ENCODE measurements at regions not wholly inside any gene's neighbourhood (a gene's known extent, or its start where the extent isn't known, plus 50 kb on each side); places are given as distances from the start of the nearest gene placed in this dataset.

- no peak overlapping the region for H3K9ac ChIP-seq (ENCODE audit: low read depth in 1 of 2, low read length in 2 of 2)
- no peaks in the 10 kb centered on the region for H3K9me3 ChIP-seq (ENCODE audit: control insufficient read depth in 2 of 2, low read length in 2 of 2)
- no peaks in the 10 kb centered on the region for H3K36me3 ChIP-seq (ENCODE audit: control insufficient read depth in 2 of 2, insufficient read depth in 2 of 2, low read length in 2 of 2)
- no peak overlapping the region for H3K27ac ChIP-seq (ENCODE audit: low read depth in 2 of 2, low read length in 2 of 2)
- H3K4me1 ChIP-seq (ENCODE audit: control insufficient read depth in 2 of 2, insufficient read depth in 2 of 2, low read length in 2 of 2): no peaks in the 10 kb centered on the region
- H3K4me3 ChIP-seq (ENCODE audit: low read length in 2 of 2): no peak overlapping the region
- no peaks in the 10 kb centered on the region for H3K27me3 ChIP-seq (ENCODE audit: control insufficient read depth in 2 of 2, insufficient read depth in 2 of 2, low read length in 2 of 2)
These were observed 140.5 kb downstream of the SEMA6D start for GRCh38 chr15:47857776-47858167.

GRCh38 chr15:47861111-47861903 lies 144.0 kb downstream of the SEMA6D start:
- no peak overlapping the region for H3K9ac ChIP-seq (ENCODE audit: low read depth in 1 of 2, low read length in 2 of 2)
- H3K27ac ChIP-seq (ENCODE audit: low read depth in 2 of 2, low read length in 2 of 2): no peak overlapping the region
- no peak overlapping the region for H3K4me3 ChIP-seq (ENCODE audit: low read length in 2 of 2)
- no peaks in the 10 kb centered on the region for H3K4me1 ChIP-seq (ENCODE audit: control insufficient read depth in 2 of 2, insufficient read depth in 2 of 2, low read length in 2 of 2)
- H3K36me3 ChIP-seq (ENCODE audit: control insufficient read depth in 2 of 2, insufficient read depth in 2 of 2, low read length in 2 of 2): no peaks in the 10 kb centered on the region
- H3K9me3 ChIP-seq (ENCODE audit: control insufficient read depth in 2 of 2, low read length in 2 of 2): no peaks in the 10 kb centered on the region
- H3K27me3 ChIP-seq (ENCODE audit: control insufficient read depth in 2 of 2, insufficient read depth in 2 of 2, low read length in 2 of 2): no peaks in the 10 kb centered on the region

DNA sequence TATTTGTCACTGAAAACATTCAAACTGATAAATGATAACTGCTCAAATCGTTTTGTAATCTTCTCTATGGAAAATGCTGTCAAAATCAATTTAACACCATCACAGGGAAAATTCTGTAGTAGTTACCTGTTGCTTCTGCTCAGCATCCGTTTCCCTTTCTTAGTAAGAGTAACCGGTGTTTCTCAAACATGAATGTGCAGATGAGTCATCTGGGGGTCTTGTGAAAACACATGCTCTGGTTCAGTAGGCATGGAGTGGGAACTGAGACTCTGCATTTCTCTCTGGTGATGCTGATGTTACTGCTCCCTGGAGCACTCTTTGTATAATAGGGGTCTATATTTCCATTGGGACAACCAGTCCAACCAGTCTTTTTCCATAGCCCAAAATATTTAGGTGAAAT lies 145.1 kb downstream of the SEMA6D start:
- Histone ChIP-seq H3K4me3 (ENCODE audit: low read length in 2 of 2) (no peak overlapping the region), H3K36me3 (ENCODE audit: control insufficient read depth in 2 of 2, insufficient read depth in 2 of 2, low read length in 2 of 2) (no peaks in the 10 kb centered on the region), H3K27me3 (ENCODE audit: control insufficient read depth in 2 of 2, insufficient read depth in 2 of 2, low read length in 2 of 2) (no peaks in the 10 kb centered on the region), H3K9ac (ENCODE audit: low read depth in 1 of 2, low read length in 2 of 2) (no peak overlapping the region), H3K4me1 (ENCODE audit: control insufficient read depth in 2 of 2, insufficient read depth in 2 of 2, low read length in 2 of 2) (no peaks in the 10 kb centered on the region), H3K9me3 (ENCODE audit: control insufficient read depth in 2 of 2, low read length in 2 of 2) (no peaks in the 10 kb centered on the region), H3K27ac (ENCODE audit: low read depth in 2 of 2, low read length in 2 of 2) (no peak overlapping the region)

- H3K27me3 ChIP-seq (ENCODE audit: control insufficient read depth in 2 of 2, insufficient read depth in 2 of 2, low read length in 2 of 2): no peaks in the 10 kb centered on the region
- H3K9me3 ChIP-seq (ENCODE audit: control insufficient read depth in 2 of 2, low read length in 2 of 2): no peaks in the 10 kb centered on the region
- H3K4me1 ChIP-seq (ENCODE audit: control insufficient read depth in 2 of 2, insufficient read depth in 2 of 2, low read length in 2 of 2): no peaks in the 10 kb centered on the region
These were observed 149.1 kb downstream of the SEMA6D start for GRCh38 chr15:47866446-47866845.

DNA sequence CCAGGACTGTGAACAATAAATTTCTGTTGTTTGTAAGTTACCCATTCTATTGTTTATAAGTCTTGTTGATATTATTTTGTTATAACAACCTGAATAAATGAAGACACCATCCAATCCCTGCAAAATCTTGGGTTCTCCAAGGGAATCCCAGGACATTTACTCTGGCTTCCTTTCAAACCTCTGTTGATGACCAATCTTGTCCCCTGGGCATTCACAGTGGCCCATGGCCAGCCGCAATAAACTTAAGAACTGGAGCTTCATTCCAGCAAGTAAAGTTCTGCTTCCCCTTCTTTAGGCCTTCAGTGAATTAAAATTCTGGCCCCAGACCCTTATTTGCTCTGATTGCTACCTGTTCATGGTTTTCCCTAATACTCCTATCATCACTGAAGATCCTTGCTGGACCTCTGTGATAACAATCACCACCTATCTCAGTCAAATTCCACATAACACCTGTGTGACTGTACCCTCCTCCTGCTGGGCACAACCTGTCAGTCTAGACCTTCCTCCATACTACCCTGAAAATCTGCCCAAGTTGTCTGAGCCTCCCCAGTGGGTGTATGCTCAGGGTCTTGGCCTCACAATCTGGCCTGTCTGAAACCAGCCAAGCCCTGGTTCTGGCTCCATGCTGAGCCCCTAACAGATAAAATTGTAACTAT lies 153.1 kb downstream of the SEMA6D start:
- Histone ChIP-seq H3K27ac (ENCODE audit: low read depth in 2 of 2, low read length in 2 of 2) (no peak overlapping the region), H3K27me3 (ENCODE audit: control insufficient read depth in 2 of 2, insufficient read depth in 2 of 2, low read length in 2 of 2) (no peaks in the 10 kb centered on the region)

More at GRCh38 chr15:47866446-47866845, 149.1 kb downstream of the SEMA6D start:
- Histone ChIP-seq H3K9ac (ENCODE audit: low read depth in 1 of 2, low read length in 2 of 2) (no peak overlapping the region), H3K36me3 (ENCODE audit: control insufficient read depth in 2 of 2, insufficient read depth in 2 of 2, low read length in 2 of 2) (no peaks in the 10 kb centered on the region), H3K27ac (ENCODE audit: low read depth in 2 of 2, low read length in 2 of 2) (no peak overlapping the region), H3K4me3 (ENCODE audit: low read length in 2 of 2) (no peak overlapping the region)

GRCh38 chr15:47870956-47871625 lies 153.8 kb downstream of the SEMA6D start:
- Histone ChIP-seq H3K4me1 (ENCODE audit: control insufficient read depth in 2 of 2, insufficient read depth in 2 of 2, low read length in 2 of 2) (no peaks in the 10 kb centered on the region), H3K27me3 (ENCODE audit: control insufficient read depth in 2 of 2, insufficient read depth in 2 of 2, low read length in 2 of 2) (no peaks in the 10 kb centered on the region), H3K9me3 (ENCODE audit: control insufficient read depth in 2 of 2, low read length in 2 of 2) (no peaks in the 10 kb centered on the region), H3K27ac (ENCODE audit: low read depth in 2 of 2, low read length in 2 of 2) (no peak overlapping the region), H3K36me3 (ENCODE audit: control insufficient read depth in 2 of 2, insufficient read depth in 2 of 2, low read length in 2 of 2) (no peaks in the 10 kb centered on the region), H3K4me3 (ENCODE audit: low read length in 2 of 2) (no peak overlapping the region), H3K9ac (ENCODE audit: low read depth in 1 of 2, low read length in 2 of 2) (no peak overlapping the region)

More for the DNA sequence above, 153.1 kb downstream of the SEMA6D start:
- H3K4me3 ChIP-seq (ENCODE audit: low read length in 2 of 2): no peak overlapping the region
- H3K4me1 ChIP-seq (ENCODE audit: control insufficient read depth in 2 of 2, insufficient read depth in 2 of 2, low read length in 2 of 2): no peaks in the 10 kb centered on the region
- no peak overlapping the region for H3K9ac ChIP-seq (ENCODE audit: low read depth in 1 of 2, low read length in 2 of 2)
- no peaks in the 10 kb centered on the region for H3K36me3 ChIP-seq (ENCODE audit: control insufficient read depth in 2 of 2, insufficient read depth in 2 of 2, low read length in 2 of 2)
- H3K9me3 ChIP-seq (ENCODE audit: control insufficient read depth in 2 of 2, low read length in 2 of 2): no peaks in the 10 kb centered on the region

- no peaks in the 10 kb centered on the region for H3K4me1 ChIP-seq (ENCODE audit: control insufficient read depth in 2 of 2, insufficient read depth in 2 of 2, low read length in 2 of 2)
- no peak overlapping the region for H3K27ac ChIP-seq (ENCODE audit: low read depth in 2 of 2, low read length in 2 of 2)
- no peak overlapping the region for H3K9ac ChIP-seq (ENCODE audit: low read depth in 1 of 2, low read length in 2 of 2)
- no peak overlapping the region for H3K4me3 ChIP-seq (ENCODE audit: low read length in 2 of 2)
- H3K36me3 ChIP-seq (ENCODE audit: control insufficient read depth in 2 of 2, insufficient read depth in 2 of 2, low read length in 2 of 2): no peaks in the 10 kb centered on the region
- no peaks in the 10 kb centered on the region for H3K27me3 ChIP-seq (ENCODE audit: control insufficient read depth in 2 of 2, insufficient read depth in 2 of 2, low read length in 2 of 2)
- H3K9me3 ChIP-seq (ENCODE audit: control insufficient read depth in 2 of 2, low read length in 2 of 2): no peaks in the 10 kb centered on the region
These were observed 154.9 kb downstream of the SEMA6D start for GRCh38 chr15:47872208-47872607.

GRCh38 chr15:47872869-47873432 lies 155.6 kb downstream of the SEMA6D start:
- H3K9me3 ChIP-seq (ENCODE audit: control insufficient read depth in 2 of 2, low read length in 2 of 2): no peaks in the 10 kb centered on the region
- no peak overlapping the region for H3K9ac ChIP-seq (ENCODE audit: low read depth in 1 of 2, low read length in 2 of 2)
- no peak overlapping the region for H3K27ac ChIP-seq (ENCODE audit: low read depth in 2 of 2, low read length in 2 of 2)
- H3K4me1 ChIP-seq (ENCODE audit: control insufficient read depth in 2 of 2, insufficient read depth in 2 of 2, low read length in 2 of 2): no peaks in the 10 kb centered on the region
- H3K27me3 ChIP-seq (ENCODE audit: control insufficient read depth in 2 of 2, insufficient read depth in 2 of 2, low read length in 2 of 2): no peaks in the 10 kb centered on the region
- H3K4me3 ChIP-seq (ENCODE audit: low read length in 2 of 2): no peak overlapping the region
- no peaks in the 10 kb centered on the region for H3K36me3 ChIP-seq (ENCODE audit: control insufficient read depth in 2 of 2, insufficient read depth in 2 of 2, low read length in 2 of 2)

GRCh38 chr15:47876986-47877385 lies 159.7 kb downstream of the SEMA6D start:
- H3K4me1 ChIP-seq (ENCODE audit: control insufficient read depth in 2 of 2, insufficient read depth in 2 of 2, low read length in 2 of 2): no peaks in the 10 kb centered on the region
- no peak overlapping the region for H3K27ac ChIP-seq (ENCODE audit: low read depth in 2 of 2, low read length in 2 of 2)
- no peak overlapping the region for H3K4me3 ChIP-seq (ENCODE audit: low read length in 2 of 2)
- H3K9me3 ChIP-seq (ENCODE audit: control insufficient read depth in 2 of 2, low read length in 2 of 2): no peaks in the 10 kb centered on the region
- H3K9ac ChIP-seq (ENCODE audit: low read depth in 1 of 2, low read length in 2 of 2): no peak overlapping the region
- H3K27me3 ChIP-seq (ENCODE audit: control insufficient read depth in 2 of 2, insufficient read depth in 2 of 2, low read length in 2 of 2): no peaks in the 10 kb centered on the region
- no peaks in the 10 kb centered on the region for H3K36me3 ChIP-seq (ENCODE audit: control insufficient read depth in 2 of 2, insufficient read depth in 2 of 2, low read length in 2 of 2)

- H3K9me3 ChIP-seq (ENCODE audit: control insufficient read depth in 2 of 2, low read length in 2 of 2): no peaks in the 10 kb centered on the region
- no peak overlapping the region for H3K9ac ChIP-seq (ENCODE audit: low read depth in 1 of 2, low read length in 2 of 2)
- H3K4me1 ChIP-seq (ENCODE audit: control insufficient read depth in 2 of 2, insufficient read depth in 2 of 2, low read length in 2 of 2): no peaks in the 10 kb centered on the region
- H3K36me3 ChIP-seq (ENCODE audit: control insufficient read depth in 2 of 2, insufficient read depth in 2 of 2, low read length in 2 of 2): no peaks in the 10 kb centered on the region
- no peak overlapping the region for H3K27ac ChIP-seq (ENCODE audit: low read depth in 2 of 2, low read length in 2 of 2)
- no peak overlapping the region for H3K4me3 ChIP-seq (ENCODE audit: low read length in 2 of 2)
- no peaks in the 10 kb centered on the region for H3K27me3 ChIP-seq (ENCODE audit: control insufficient read depth in 2 of 2, insufficient read depth in 2 of 2, low read length in 2 of 2)
These were observed 160.5 kb downstream of the SEMA6D start for GRCh38 chr15:47877836-47878235.
